Memory B cell (primary cell): ENCODE measurements at regions not wholly inside any gene's neighbourhood (a gene's known extent, or its start where the extent isn't known, plus 50 kb on each side); places are given as distances from the start of the nearest gene placed in this dataset.
"Not testable (repeated sequence)": the region's sequence is repeated elsewhere in the genome, so short reads cannot be mapped to it uniquely, and the experiment has no call there.

Source experiments
- ATAC-seq: fragments of 150-1000 bp; cut with Tn5 transposase; 2 replicates; pipeline ENCODE4 v1.10.0; 2021; ENCODE audit warnings: low read depth, mild to moderate bottlenecking, moderate library complexity
- DNase-seq, 2 donors: peaks; one replicate each; pipeline ENCODE4 v3.0.0; 2022; ENCODE audit warnings: low spot score in 2 of 2
- H3K27ac Mint-ChIP-seq: one replicate; pipeline ENCODE4 v1.8.0; 2022; ENCODE audit warnings: mild to moderate bottlenecking, moderate library complexity, mixed read lengths
- H3K27me3 Mint-ChIP-seq: one replicate; pipeline ENCODE4 v1.8.0; 2022; ENCODE audit warnings: mixed read lengths
- H3K36me3 Mint-ChIP-seq: one replicate; pipeline ENCODE4 v1.8.0; 2022; ENCODE audit warnings: mild to moderate bottlenecking, mixed read lengths
- H3K4me1 Mint-ChIP-seq: one replicate; pipeline ENCODE4 v1.8.0; 2022; ENCODE audit warnings: mixed read lengths
- H3K4me3 Mint-ChIP-seq: one replicate; pipeline ENCODE4 v1.8.0; 2022; ENCODE audit warnings: mild to moderate bottlenecking, moderate library complexity, mixed read lengths
- H3K9me3 Mint-ChIP-seq: one replicate; pipeline ENCODE4 v1.8.0; 2022; ENCODE audit warnings: mixed read lengths

- Mint-ChIP-seq H3K4me3 (no peak overlapping the region), H3K9me3 (peaks cover 1% of the 10 kb centered on the region), H3K27ac (no peak overlapping the region), H3K27me3 (no peaks in the 10 kb centered on the region), H3K4me1 (no peaks in the 10 kb centered on the region), H3K36me3 (no peaks in the 10 kb centered on the region)
- DNase-seq (no peak), ATAC-seq (no peak)
These were observed 1105.0 kb downstream of the PLA2G4A start for GRCh38 chr1:187933562-187934419.

GRCh38 chr1:187936667-187937066 lies 1107.9 kb downstream of the PLA2G4A start:
- DNase-seq (no peak), ATAC-seq (no peak)
- Mint-ChIP-seq H3K9me3 (peaks cover 3% of the 10 kb centered on the region), H3K27ac (no peak overlapping the region), H3K4me3 (no peak overlapping the region), H3K4me1 (no peaks in the 10 kb centered on the region), H3K36me3 (no peaks in the 10 kb centered on the region), H3K27me3 (no peaks in the 10 kb centered on the region)

GRCh38 chr1:187938092-187938491 lies 1109.3 kb downstream of the PLA2G4A start:
- DNase-seq, result no peak
- Mint-ChIP-seq H3K27me3 (no peaks in the 10 kb centered on the region), H3K4me1 (no peaks in the 10 kb centered on the region), H3K4me3 (no peak overlapping the region), H3K27ac (no peak overlapping the region), H3K9me3 (peaks cover 4% of the 10 kb centered on the region), H3K36me3 (no peaks in the 10 kb centered on the region)
- no peak for ATAC-seq

- no peaks in the 10 kb centered on the region for H3K36me3 Mint-ChIP-seq
- H3K27ac Mint-ChIP-seq, result no peak overlapping the region
- H3K9me3 Mint-ChIP-seq, result peaks cover 10% of the 10 kb centered on the region
- H3K4me3 Mint-ChIP-seq, result no peak overlapping the region
- no peak for ATAC-seq
- no peaks in the 10 kb centered on the region for H3K27me3 Mint-ChIP-seq
- no peaks in the 10 kb centered on the region for H3K4me1 Mint-ChIP-seq
- no peak for DNase-seq
These were observed 1114.2 kb downstream of the PLA2G4A start for GRCh38 chr1:187942986-187943385.

GRCh38 chr1:187943606-187944403 lies 1115.1 kb downstream of the PLA2G4A start:
- no peaks in the 10 kb centered on the region for H3K27me3 Mint-ChIP-seq
- DNase-seq (no peak), ATAC-seq (no peak)
- no peaks in the 10 kb centered on the region for H3K36me3 Mint-ChIP-seq
- no peaks in the 10 kb centered on the region for H3K4me1 Mint-ChIP-seq
- H3K27ac Mint-ChIP-seq, result no peak overlapping the region
- peaks cover 10% of the 10 kb centered on the region for H3K9me3 Mint-ChIP-seq
- H3K4me3 Mint-ChIP-seq, result no peak overlapping the region

GRCh38 chr1:187946661-187947060 lies 1117.9 kb downstream of the PLA2G4A start:
- H3K4me1 Mint-ChIP-seq, H3K27ac Mint-ChIP-seq, H3K4me3 Mint-ChIP-seq, DNase-seq, ATAC-seq, H3K36me3 Mint-ChIP-seq, H3K27me3 Mint-ChIP-seq: not testable (repeated sequence)
- peaks cover 14% of the 10 kb centered on the region for H3K9me3 Mint-ChIP-seq

GRCh38 chr1:187947359-187947758 lies 1118.6 kb downstream of the PLA2G4A start:
- H3K36me3 Mint-ChIP-seq, result no peaks in the 10 kb centered on the region
- H3K4me3 Mint-ChIP-seq, result no peak overlapping the region
- H3K4me1 Mint-ChIP-seq, result no peaks in the 10 kb centered on the region
- no peak overlapping the region for H3K27ac Mint-ChIP-seq
- peaks cover 19% of the 10 kb centered on the region for H3K9me3 Mint-ChIP-seq
- H3K27me3 Mint-ChIP-seq, result no peaks in the 10 kb centered on the region
- ATAC-seq (no peak), DNase-seq (no peak)

- H3K4me1 Mint-ChIP-seq, result no peaks in the 10 kb centered on the region
- ATAC-seq (no peak), DNase-seq (no peak)
- H3K9me3 Mint-ChIP-seq, result peaks cover 16% of the 10 kb centered on the region
- no peaks in the 10 kb centered on the region for H3K27me3 Mint-ChIP-seq
- no peak overlapping the region for H3K4me3 Mint-ChIP-seq
- no peaks in the 10 kb centered on the region for H3K36me3 Mint-ChIP-seq
- no peak overlapping the region for H3K27ac Mint-ChIP-seq
These were observed 1119.5 kb downstream of the PLA2G4A start for GRCh38 chr1:187948170-187948794.

- Mint-ChIP-seq H3K4me3 (no peak overlapping the region), H3K4me1 (no peaks in the 10 kb centered on the region), H3K27me3 (no peaks in the 10 kb centered on the region), H3K27ac (no peak overlapping the region), H3K9me3 (peaks cover 16% of the 10 kb centered on the region), H3K36me3 (no peaks in the 10 kb centered on the region)
- ATAC-seq (no peak), DNase-seq (no peak)
These were observed 1120.8 kb downstream of the PLA2G4A start for GRCh38 chr1:187949567-187949966.

- peaks cover 13% of the 10 kb centered on the region for H3K9me3 Mint-ChIP-seq
These were observed 1123.1 kb downstream of the PLA2G4A start for GRCh38 chr1:187951817-187952216.

GRCh38 chr1:187952446-187952845 lies 1123.7 kb downstream of the PLA2G4A start:
- Mint-ChIP-seq H3K27me3 (no peaks in the 10 kb centered on the region), H3K27ac (no peak overlapping the region), H3K4me3 (no peak overlapping the region), H3K36me3 (no peaks in the 10 kb centered on the region), H3K4me1 (no peaks in the 10 kb centered on the region), H3K9me3 (peaks cover 13% of the 10 kb centered on the region)
- ATAC-seq (no peak), DNase-seq (no peak)

More at GRCh38 chr1:187951817-187952216, 1123.1 kb downstream of the PLA2G4A start:
- no peak overlapping the region for H3K4me3 Mint-ChIP-seq
- no peaks in the 10 kb centered on the region for H3K27me3 Mint-ChIP-seq
- H3K27ac Mint-ChIP-seq, result no peak overlapping the region
- no peaks in the 10 kb centered on the region for H3K36me3 Mint-ChIP-seq
- ATAC-seq, result no peak
- DNase-seq, result no peak
- no peaks in the 10 kb centered on the region for H3K4me1 Mint-ChIP-seq

- Mint-ChIP-seq H3K4me3 (no peak overlapping the region), H3K36me3 (no peaks in the 10 kb centered on the region), H3K4me1 (no peaks in the 10 kb centered on the region), H3K27me3 (no peaks in the 10 kb centered on the region), H3K27ac (no peak overlapping the region), H3K9me3 (peaks cover 5% of the 10 kb centered on the region)
- ATAC-seq, result no peak
- no peak for DNase-seq
These were observed 1128.2 kb downstream of the PLA2G4A start for GRCh38 chr1:187956975-187957374.

GRCh38 chr1:187958207-187958606 lies 1129.5 kb downstream of the PLA2G4A start:
- ATAC-seq (no peak), DNase-seq (no peak)
- Mint-ChIP-seq H3K27me3 (no peaks in the 10 kb centered on the region), H3K9me3 (peaks cover 2% of the 10 kb centered on the region), H3K4me1 (no peaks in the 10 kb centered on the region), H3K27ac (no peak overlapping the region), H3K4me3 (no peak overlapping the region), H3K36me3 (no peaks in the 10 kb centered on the region)

GRCh38 chr1:187959062-187959461 lies 1130.3 kb downstream of the PLA2G4A start:
- no peak for ATAC-seq
- H3K27me3 Mint-ChIP-seq, result no peaks in the 10 kb centered on the region
- no peak overlapping the region for H3K4me3 Mint-ChIP-seq
- no peak overlapping the region for H3K27ac Mint-ChIP-seq
- peaks cover 4% of the 10 kb centered on the region for H3K9me3 Mint-ChIP-seq
- DNase-seq, result no peak
- no peaks in the 10 kb centered on the region for H3K4me1 Mint-ChIP-seq
- no peaks in the 10 kb centered on the region for H3K36me3 Mint-ChIP-seq
